ENCODE measurements at regions not wholly inside any gene's neighbourhood (a gene's known extent, or its start where the extent isn't known, plus 50 kb on each side); places are given as distances from the start of the nearest gene placed in this dataset.

DNA sequence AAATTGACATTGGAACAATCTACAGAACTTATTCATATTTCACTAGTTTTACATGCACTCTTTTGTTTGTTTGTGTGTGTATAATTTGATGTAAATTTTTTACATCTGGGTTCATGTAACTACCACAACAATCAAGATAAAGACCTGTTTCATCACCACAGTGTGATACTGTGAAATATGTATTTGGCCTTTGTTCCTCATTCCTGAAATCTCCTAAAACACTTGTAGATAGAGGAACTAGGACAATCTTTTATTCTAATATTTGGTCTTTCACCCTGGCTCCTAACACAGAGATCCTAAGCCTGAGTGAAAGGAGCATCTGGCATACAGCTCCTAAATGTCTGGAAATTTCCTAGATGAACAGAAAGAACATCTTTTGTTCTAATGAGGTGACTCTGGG lies 155.0 kb upstream of the GPR149 start:
- no peak overlapping the region for H3K27ac ChIP-seq
- intact Hi-C loops (cut with DNase I) = no loop called here
- H3K9me3 ChIP-seq = no peaks in the 10 kb centered on the region
- no peaks in the 10 kb centered on the region for H3K36me3 ChIP-seq
- DNase-seq (ENCODE audit: low spot score in 2 of 2) = no peak
- H3K27me3 ChIP-seq = no peaks in the 10 kb centered on the region
- TF ChIP-seq CTCF (IDR thresholded peaks at IDR 0.05) = no peak
- H3K4me3 ChIP-seq = no peak overlapping the region
- H3K4me1 ChIP-seq = no peaks in the 10 kb centered on the region

GRCh38 chr3:154584041-154584440 lies 154.1 kb upstream of the GPR149 start:
- Histone ChIP-seq H3K27me3 (no peaks in the 10 kb centered on the region), H3K27ac (no peak overlapping the region), H3K4me3 (no peak overlapping the region), H3K9me3 (no peaks in the 10 kb centered on the region), H3K36me3 (no peaks in the 10 kb centered on the region), H3K4me1 (no peaks in the 10 kb centered on the region)
- no peak for TF ChIP-seq CTCF (IDR thresholded peaks at IDR 0.05)
- intact Hi-C loops (cut with DNase I) = no loop called here
- no peak for DNase-seq (ENCODE audit: low spot score in 2 of 2)

GRCh38 chr3:154583086-154583634 lies 153.2 kb upstream of the GPR149 start:
- Histone ChIP-seq H3K27me3 (no peaks in the 10 kb centered on the region), H3K4me3 (no peak overlapping the region), H3K36me3 (no peaks in the 10 kb centered on the region), H3K27ac (no peak overlapping the region), H3K4me1 (no peaks in the 10 kb centered on the region), H3K9me3 (no peaks in the 10 kb centered on the region)
- intact Hi-C loops (cut with DNase I) = no loop called here
- no peak for DNase-seq (ENCODE audit: low spot score in 2 of 2)
- TF ChIP-seq CTCF (IDR thresholded peaks at IDR 0.05) = no peak

DNA sequence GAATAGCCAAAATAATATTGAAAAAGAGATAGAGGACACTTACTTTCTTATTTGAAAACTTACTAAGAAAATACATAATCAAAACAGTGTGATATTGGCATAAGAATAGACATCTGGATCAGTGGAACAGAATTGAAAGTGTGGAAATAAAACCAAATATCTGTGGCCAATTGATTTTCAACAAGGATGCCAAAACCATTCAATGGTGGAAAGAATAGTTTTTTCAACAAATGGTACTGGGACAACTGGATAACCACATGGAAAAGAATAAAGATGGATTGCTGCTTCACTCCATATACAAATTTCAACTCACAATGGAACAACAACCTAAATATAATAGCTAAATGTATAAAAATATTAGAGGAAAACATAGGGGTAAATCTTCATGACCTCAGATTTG lies 152.5 kb upstream of the GPR149 start:
- no peak for TF ChIP-seq CTCF (IDR thresholded peaks at IDR 0.05)
- no peak overlapping the region for H3K4me3 ChIP-seq
- DNase-seq (ENCODE audit: low spot score in 2 of 2) = no peak
- no peaks in the 10 kb centered on the region for H3K9me3 ChIP-seq
- intact Hi-C loops (cut with DNase I) = no loop called here
- no peaks in the 10 kb centered on the region for H3K4me1 ChIP-seq
- H3K36me3 ChIP-seq = no peaks in the 10 kb centered on the region
- H3K27ac ChIP-seq = no peak overlapping the region
- H3K27me3 ChIP-seq = no peaks in the 10 kb centered on the region

GRCh38 chr3:154571553-154572226 lies 141.7 kb upstream of the GPR149 start:
- Histone ChIP-seq H3K36me3 (no peaks in the 10 kb centered on the region), H3K9me3 (no peaks in the 10 kb centered on the region), H3K4me3 (no peak overlapping the region), H3K27me3 (no peaks in the 10 kb centered on the region), H3K4me1 (no peaks in the 10 kb centered on the region), H3K27ac (no peak overlapping the region)
- no peak for TF ChIP-seq CTCF (IDR thresholded peaks at IDR 0.05)
- DNase-seq (ENCODE audit: low spot score in 2 of 2) = no peak
- intact Hi-C loops (cut with DNase I) = no loop called here
